ENCODE measurements at regions not wholly inside any gene's neighbourhood (a gene's known extent, or its start where the extent isn't known, plus 50 kb on each side); places are given as distances from the start of the nearest gene placed in this dataset.

GRCh38 chr13:110779022-110779421 is 65.5 kb downstream of the ING1 start:
- no peak for TF ChIP-seq CTCF (IDR thresholded peaks at IDR 0.05; ENCODE audit: borderline replicate concordance)
- peaks cover 4% of the 10 kb centered on the region for H3K27me3 ChIP-seq (ENCODE audit: low read depth)
- intact Hi-C loops (cut with micrococcal nuclease) = no loop called here
- peaks cover 11% of the 10 kb centered on the region for H3K9me3 ChIP-seq (replicated peaks)
- H3K4me3 ChIP-seq = no peak overlapping the region
- H3K4me1 ChIP-seq = no peaks in the 10 kb centered on the region
- no peaks in the 10 kb centered on the region for H3K36me3 ChIP-seq
- DNase-seq = no peak
- H3K27ac ChIP-seq (replicated peaks) = no peak overlapping the region

DNA sequence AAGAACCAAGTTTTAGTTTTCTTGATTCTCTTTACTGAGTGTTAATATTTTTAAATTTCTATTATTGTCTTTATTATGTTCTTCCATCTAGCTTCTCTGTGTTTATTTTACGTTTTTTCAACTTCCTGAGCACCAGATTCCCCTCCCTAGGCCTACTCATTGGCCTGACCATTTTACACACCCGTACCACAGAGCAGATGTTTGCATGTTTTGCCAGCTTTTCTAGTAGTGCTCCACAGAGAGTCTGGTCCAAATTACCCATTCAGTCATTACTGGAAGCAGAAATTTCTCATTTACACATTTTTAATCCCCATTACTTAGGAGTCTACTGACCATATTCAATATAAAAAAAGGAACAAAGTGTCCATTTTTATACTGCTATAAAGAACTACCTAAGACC is 66.9 kb downstream of the ING1 start:
- no peaks in the 10 kb centered on the region for H3K4me1 ChIP-seq
- intact Hi-C loops (cut with micrococcal nuclease) = no loop called here
- H3K27me3 ChIP-seq (ENCODE audit: low read depth) = peaks cover 4% of the 10 kb centered on the region
- DNase-seq = no peak
- no peaks in the 10 kb centered on the region for H3K36me3 ChIP-seq
- H3K4me3 ChIP-seq = no peak overlapping the region
- peaks cover 11% of the 10 kb centered on the region for H3K9me3 ChIP-seq (replicated peaks)
- no peak overlapping the region for H3K27ac ChIP-seq (replicated peaks)
- TF ChIP-seq CTCF (IDR thresholded peaks at IDR 0.05; ENCODE audit: borderline replicate concordance) = no peak

DNA sequence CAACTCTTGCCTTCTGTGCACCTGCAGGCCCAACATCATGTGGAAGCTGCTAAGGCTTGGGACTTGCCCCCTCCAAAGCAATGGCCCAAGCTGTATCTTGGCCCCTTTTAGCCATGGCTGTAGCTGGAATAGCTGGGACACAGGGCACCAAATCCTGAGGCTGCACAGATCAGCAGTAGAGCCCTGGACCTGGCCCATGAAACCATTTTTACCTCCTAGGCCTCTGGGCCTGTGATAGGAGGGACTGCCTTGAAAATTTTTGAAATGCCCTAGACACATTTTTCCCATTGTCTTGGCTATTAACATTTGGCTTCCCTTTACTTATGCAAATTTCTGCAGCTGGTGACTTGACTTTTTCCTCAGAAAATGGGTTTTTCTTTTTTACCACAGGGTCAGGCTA is 68.7 kb downstream of the ING1 start:
- no peak for DNase-seq
- intact Hi-C loops (cut with micrococcal nuclease) = no loop called here
- peaks cover 4% of the 10 kb centered on the region for H3K27me3 ChIP-seq (ENCODE audit: low read depth)

DNA sequence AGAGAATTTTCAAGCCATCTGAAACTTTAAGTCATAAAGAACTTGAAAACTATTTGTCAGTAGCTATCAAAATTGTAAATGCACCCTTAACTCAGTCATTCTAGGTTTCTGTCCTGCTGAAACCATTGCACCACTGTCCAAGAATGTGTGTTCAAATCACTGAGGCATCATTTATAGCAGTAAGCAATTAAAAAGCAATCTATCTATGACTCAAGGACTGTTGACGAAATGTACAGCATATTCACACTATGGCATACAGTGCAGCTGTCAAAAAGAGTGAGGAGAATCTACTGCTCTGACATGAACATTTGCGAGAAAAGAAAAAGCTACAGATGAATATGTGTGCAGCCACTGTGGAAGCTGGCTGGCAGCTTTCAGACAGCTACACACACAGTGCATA is 71.2 kb downstream of the ING1 start:
- TF ChIP-seq CTCF (IDR thresholded peaks at IDR 0.05; ENCODE audit: borderline replicate concordance) = no peak
- H3K4me1 ChIP-seq = no peaks in the 10 kb centered on the region

More for the DNA sequence above, 68.7 kb downstream of the ING1 start:
- Histone ChIP-seq H3K36me3 (no peaks in the 10 kb centered on the region), H3K4me1 (no peaks in the 10 kb centered on the region), H3K27ac (replicated peaks) (no peak overlapping the region), H3K9me3 (replicated peaks) (peaks cover 11% of the 10 kb centered on the region), H3K4me3 (no peak overlapping the region)
- no peak for TF ChIP-seq CTCF (IDR thresholded peaks at IDR 0.05; ENCODE audit: borderline replicate concordance)

DNA sequence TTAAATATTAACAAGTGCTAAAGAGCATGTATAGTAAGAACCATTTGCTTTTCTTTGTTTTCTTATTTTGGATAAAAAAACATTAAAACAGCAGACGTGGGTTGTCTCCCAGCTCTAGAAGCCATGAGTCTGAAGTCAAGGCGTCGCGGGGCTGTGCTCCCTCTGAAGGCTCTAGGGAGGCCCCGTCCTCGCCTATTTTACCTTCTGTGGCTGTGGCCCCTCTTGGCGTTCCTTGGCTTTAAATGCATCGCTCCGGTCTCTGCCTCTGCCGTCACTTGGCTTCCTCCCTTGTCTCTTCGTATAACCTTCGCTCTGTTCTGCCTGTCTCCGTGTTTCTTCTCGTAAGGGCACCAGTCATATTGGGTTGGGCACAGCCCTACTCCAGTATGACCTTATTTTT is 75.3 kb downstream of the ING1 start:
- peaks cover 11% of the 10 kb centered on the region for H3K27me3 ChIP-seq (ENCODE audit: low read depth)
- H3K4me1 ChIP-seq = no peaks in the 10 kb centered on the region
- peaks cover 40% of the 10 kb centered on the region for H3K9me3 ChIP-seq (replicated peaks)
- no peak overlapping the region for H3K27ac ChIP-seq (replicated peaks)
- no peak overlapping the region for H3K4me3 ChIP-seq
- TF ChIP-seq CTCF (IDR thresholded peaks at IDR 0.05; ENCODE audit: borderline replicate concordance) = no peak
- H3K36me3 ChIP-seq = no peaks in the 10 kb centered on the region
- DNase-seq = no peak
- intact Hi-C loops (cut with micrococcal nuclease) = no loop called here

More for the DNA sequence above, 71.2 kb downstream of the ING1 start:
- Histone ChIP-seq H3K27ac (replicated peaks) (no peak overlapping the region), H3K27me3 (ENCODE audit: low read depth) (peaks cover 4% of the 10 kb centered on the region), H3K9me3 (replicated peaks) (peaks cover 12% of the 10 kb centered on the region), H3K4me3 (no peak overlapping the region), H3K36me3 (no peaks in the 10 kb centered on the region)
- DNase-seq = no peak
- intact Hi-C loops (cut with micrococcal nuclease) = no loop called here

GRCh38 chr13:110789871-110790270 is 76.4 kb downstream of the ING1 start:
- no peaks in the 10 kb centered on the region for H3K36me3 ChIP-seq
- H3K27me3 ChIP-seq (ENCODE audit: low read depth) = peaks cover 14% of the 10 kb centered on the region
- H3K9me3 ChIP-seq (replicated peaks) = peaks cover 42% of the 10 kb centered on the region
- H3K4me1 ChIP-seq = no peaks in the 10 kb centered on the region
- no peak for TF ChIP-seq CTCF (IDR thresholded peaks at IDR 0.05; ENCODE audit: borderline replicate concordance)
- DNase-seq = no peak
- intact Hi-C loops (cut with micrococcal nuclease) = no loop called here
- H3K4me3 ChIP-seq = no peak overlapping the region
- H3K27ac ChIP-seq (replicated peaks) = no peak overlapping the region
